Hepatocyte (in vitro differentiated cells): ENCODE measurements at regions not wholly inside any gene's neighbourhood (a gene's known extent, or its start where the extent isn't known, plus 50 kb on each side); places are given as distances from the start of the nearest gene placed in this dataset.

Experiments
- CTCF ChIP-seq: fragments of 200-600 bp; sonication (generic); IDR thresholded peaks from 2 replicates; pipeline ENCODE4 v1.5.1; 2016; ENCODE audit warnings: antibody characterized with exemption, mild to moderate bottlenecking; ENCODE audit not compliant: poor library complexity
- EZH2 ChIP-seq: fragments of 200-600 bp; sonication (generic); IDR thresholded peaks from 2 replicates; pipeline ENCODE4 v1.6.1; 2016; ENCODE audit warnings: antibody characterized with exemption, mild to moderate bottlenecking, borderline replicate concordance
- EZH2phosphoT487 ChIP-seq: fragments of 200-600 bp; sonication (generic); IDR thresholded peaks from one replicate; pipeline ENCODE4 v1.6.1; 2018; ENCODE audit warnings: antibody characterized with exemption, mild to moderate bottlenecking, low read depth, moderate library complexity; ENCODE audit not compliant: unreplicated experiment, severe bottlenecking

GRCh38 chr1:199931666-199932377 is 95.7 kb upstream of the NR5A2 start:
- TF ChIP-seq CTCF (no peak), EZH2phosphoT487 (no peak), EZH2 (no peak)
